B cell (primary cell): ENCODE measurements at regions not wholly inside any gene's neighbourhood (a gene's known extent, or its start where the extent isn't known, plus 50 kb on each side); places are given as distances from the start of the nearest gene placed in this dataset.

ENCODE experiments used
- ATAC-seq: fragments of 200-7000 bp; cut with Tn5 transposase; one replicate; pipeline ENCODE4 v1.10.0; 2021; ENCODE audit warnings: low read depth, mild to moderate bottlenecking, moderate number of reproducible peaks, moderate library complexity
- CTCF ChIA-PET: fragments of 350-600 bp; sonication (Branson Sonifier 250); formaldehyde crosslinking; loops from one replicate; lab custom pipeline; 2021; ENCODE audit warnings: antibody characterized with exemption, inconsistent platforms; lab: Charles Lee
- POLR2A ChIA-PET: fragments of 350-600 bp; sonication (Branson Sonifier 250); formaldehyde crosslinking; loops from one replicate; lab custom pipeline; 2021; ENCODE audit warnings: antibody characterized with exemption; lab: Charles Lee
- DNase-seq: peaks from one replicate; pipeline ENCODE4 v3.0.0; 2013
- H2AFZ ChIP-seq: 2 replicates; pipeline ENCODE4 v1.6.1; 2012; ENCODE audit warnings: mild to moderate bottlenecking, low read depth, low read length; ENCODE audit not compliant: insufficient read depth, poor library complexity, severe bottlenecking
- H3K27ac ChIP-seq, 2 donors: 1 replicate in 1 of 2; 2 replicates in 1 of 2; pipeline ENCODE4 v1.5.1; 2012 to 2013; ENCODE audit warnings: low read length in 2 of 2, mild to moderate bottlenecking in 2 of 2, moderate library complexity in 1 of 2
- H3K27me3 ChIP-seq, 4 experiments: fragments of 200-600 bp in 1 of 4; sonication (generic) in 1 of 4; replicated peaks in 1 of 4; 1 replicate in 2 of 4; 2 replicates in 2 of 4; pipeline versions ENCODE4 v1.6.1 to v1.7.0; 2013 to 2016; ENCODE audit warnings: low read length in 3 of 4, mild to moderate bottlenecking in 2 of 4, mixed read lengths in 1 of 4, moderate library complexity in 1 of 4; ENCODE audit not compliant: insufficient read depth in 4 of 4, control insufficient read depth in 3 of 4; ENCODE audit errors: control extremely low read depth in 1 of 4
- H3K36me3 ChIP-seq, 2 experiments: replicated peaks in 1 of 2; 1 replicate in 1 of 2; 2 replicates in 1 of 2; pipeline versions ENCODE4 v1.6.1 to v1.7.1; 2013; ENCODE audit warnings: low read length in 1 of 2; ENCODE audit not compliant: insufficient read depth in 2 of 2, control insufficient read depth in 1 of 2; ENCODE audit errors: control extremely low read depth in 1 of 2, extremely low read depth in 1 of 2
- H3K4me1 ChIP-seq, 2 donors: fragments of 200-600 bp in 1 of 2; sonication (generic) in 1 of 2; 1 replicate in 1 of 2; 2 replicates in 1 of 2; pipeline versions ENCODE4 v1.5.1 to v1.6.1; 2013 to 2017; ENCODE audit warnings: low read length in 2 of 2; ENCODE audit not compliant: control insufficient read depth in 2 of 2, insufficient read depth in 2 of 2
- H3K4me2 ChIP-seq: replicated peaks from 2 replicates; pipeline ENCODE3; 2012; ENCODE audit warnings: mild to moderate bottlenecking, low read depth, low read length; ENCODE audit not compliant: poor library complexity, severe bottlenecking
- H3K4me3 ChIP-seq, 5 experiments: fragments of 200-600 bp in 1 of 5; sonication (generic) in 1 of 5; 1 replicate in 3 of 5; 2 replicates in 2 of 5; pipeline versions ENCODE4 v1.5.1 to v1.7.0; 2011 to 2016; ENCODE audit warnings: low read length in 4 of 5, mild to moderate bottlenecking in 4 of 5, low read depth in 2 of 5, control low read depth in 1 of 5, moderate library complexity in 1 of 5; ENCODE audit not compliant: insufficient read depth in 1 of 5; ENCODE audit errors: control extremely low read depth in 1 of 5, extremely low read depth in 1 of 5
- H3K79me2 ChIP-seq: fragments of 200-600 bp; sonication (generic); one replicate; pipeline ENCODE4 v1.6.0; 2016; ENCODE audit warnings: low read length; ENCODE audit not compliant: control insufficient read depth, insufficient read depth
- H3K9ac ChIP-seq: fragments of 200-600 bp; sonication (generic); 2 replicates; pipeline ENCODE4 v1.6.1; 2017; ENCODE audit warnings: mild to moderate bottlenecking, low read length, moderate library complexity
- H3K9me3 ChIP-seq, 3 donors: one replicate each; pipeline versions ENCODE4 v1.6.1 to v1.7.1; 2013; ENCODE audit warnings: low read length in 2 of 3; ENCODE audit not compliant: control insufficient read depth in 2 of 3, insufficient read depth in 1 of 3; ENCODE audit errors: control extremely low read depth in 1 of 3
- H4K20me1 ChIP-seq: 2 replicates; pipeline ENCODE4 v1.6.0; 2012; ENCODE audit warnings: mild to moderate bottlenecking, low read length; ENCODE audit not compliant: insufficient read depth, control insufficient read depth, poor library complexity, severe bottlenecking
- H3K27ac Mint-ChIP-seq: one replicate; pipeline ENCODE4 v1.8.0; 2021; ENCODE audit warnings: mixed read lengths
- H3K27me3 Mint-ChIP-seq: one replicate; pipeline ENCODE4 v1.8.0; 2021; ENCODE audit warnings: mixed read lengths
- H3K4me1 Mint-ChIP-seq: one replicate; pipeline ENCODE4 v1.8.0; 2021; ENCODE audit warnings: mixed read lengths
- H3K4me3 Mint-ChIP-seq: one replicate; pipeline ENCODE4 v1.8.0; 2021; ENCODE audit warnings: mixed read lengths
- H3K9me3 Mint-ChIP-seq: one replicate; pipeline ENCODE4 v1.8.0; 2022; ENCODE audit warnings: mixed read lengths; ENCODE audit not compliant: insufficient read depth
- CTCF ChIP-seq: fragments of 200-600 bp; IDR thresholded peaks from one replicate; pipeline ENCODE4 v1.8.0; 2022; ENCODE audit warnings: antibody characterized with exemption, mild to moderate bottlenecking
- EZH2 ChIP-seq: IDR thresholded peaks from 2 replicates; pipeline ENCODE4 v1.6.1; 2012; ENCODE audit warnings: borderline replicate concordance, low read depth, mild to moderate bottlenecking, moderate library complexity, low read length; ENCODE audit not compliant: insufficient read depth, poor library complexity, severe bottlenecking
- WGBS: methylation state at CpG from one replicate; pipeline ENCODE4 v1.1.5; 2013; ENCODE audit warnings: missing lambda C conversion rate; ENCODE audit not compliant: insufficient coverage; 5-methylcytosine and 5-hydroxymethylcytosine counted together
- intact Hi-C: fragments of 100-400 bp; cut with micrococcal nuclease; formaldehyde crosslinking; loops from one replicate; pipeline ENCODE4 v1.10.0; 2022

- CTCF ChIA-PET: no interaction called here
- TF ChIP-seq EZH2: no peak
- H3K4me3 Mint-ChIP-seq: no peak overlapping the region
Observed at GRCh38 chrX:113975441-113975840, 608.4 kb upstream of the HTR2C start.

GRCh38 chrX:113974881-113975280 lies 609.0 kb upstream of the HTR2C start:
- Histone ChIP-seq H3K27ac (no peak overlapping the region), H4K20me1 (no peaks in the 10 kb centered on the region), H3K9ac (no peak overlapping the region), H3K9me3 (no peaks in the 10 kb centered on the region), H3K36me3 (no peaks in the 10 kb centered on the region), H3K4me3 (no peak overlapping the region), H2AFZ (no peak overlapping the region), H3K4me2 (no peak overlapping the region), H3K4me1 (no peaks in the 10 kb centered on the region), H3K79me2 (no peaks in the 10 kb centered on the region), H3K27me3 (no peaks in the 10 kb centered on the region)
- no peak for TF ChIP-seq EZH2
- TF ChIP-seq CTCF: no peak
- H3K27me3 Mint-ChIP-seq: no peaks in the 10 kb centered on the region
- CTCF ChIA-PET: no interaction called here
- H3K4me1 Mint-ChIP-seq: no peaks in the 10 kb centered on the region
- intact Hi-C loops: no loop called here
- POLR2A ChIA-PET: no interaction called here
- no peaks in the 10 kb centered on the region for H3K9me3 Mint-ChIP-seq
- H3K27ac Mint-ChIP-seq: no peak overlapping the region
- ATAC-seq: no peak
- DNase-seq: no peak
- H3K4me3 Mint-ChIP-seq: no peak overlapping the region

More at GRCh38 chrX:113975441-113975840, 608.4 kb upstream of the HTR2C start:
- POLR2A ChIA-PET: no interaction called here
- Histone ChIP-seq H3K4me1 (peaks cover 0 to under 1% of the 10 kb centered on the region in 2 donors), H3K79me2 (no peaks in the 10 kb centered on the region), H3K4me3 (no peak overlapping the region), H3K9ac (no peak overlapping the region), H3K9me3 (no peaks in the 10 kb centered on the region), H4K20me1 (no peaks in the 10 kb centered on the region), H3K27ac (no peak overlapping the region), H2AFZ (no peak overlapping the region), H3K4me2 (no peak overlapping the region), H3K36me3 (no peaks in the 10 kb centered on the region), H3K27me3 (no peaks in the 10 kb centered on the region)
- Mint-ChIP-seq H3K27ac (no peak overlapping the region), H3K27me3 (no peaks in the 10 kb centered on the region), H3K4me1 (peaks cover under 1% of the 10 kb centered on the region), H3K9me3 (no peaks in the 10 kb centered on the region)
- WGBS: no CpG with 5 or more reads among the region's 2 CpGs
- ATAC-seq (no peak), DNase-seq (no peak)
- intact Hi-C loops: no loop called here
